GM18505 (cell line): ENCODE measurements at regions not wholly inside any gene's neighbourhood (a gene's known extent, or its start where the extent isn't known, plus 50 kb on each side); places are given as distances from the start of the nearest gene placed in this dataset.

Source experiments
- ATAC-seq: cut with Tn5 transposase; IDR thresholded peaks from one replicate; pipeline ENCODE4 v1.9.1; 2021; ENCODE audit not compliant: unreplicated experiment
- POLR2A ChIP-seq: IDR thresholded peaks from 4 replicates; pipeline ENCODE4 v1.6.1; 2011; ENCODE audit warnings: borderline replicate concordance; ENCODE audit not compliant: insufficient read depth, insufficient read length; ENCODE audit errors: extremely low read depth

- no peak for ATAC-seq
- TF ChIP-seq POLR2A = no peak
These were observed 498.7 kb downstream of the SUCLG1 start for GRCh38 chr2:83960371-83960770.

- TF ChIP-seq POLR2A = no peak
- no peak for ATAC-seq
These were observed 499.8 kb downstream of the SUCLG1 start for GRCh38 chr2:83959266-83959665.

- no peak for ATAC-seq
- no peak for TF ChIP-seq POLR2A
These were observed 502.1 kb downstream of the SUCLG1 start for GRCh38 chr2:83956991-83957390.

DNA sequence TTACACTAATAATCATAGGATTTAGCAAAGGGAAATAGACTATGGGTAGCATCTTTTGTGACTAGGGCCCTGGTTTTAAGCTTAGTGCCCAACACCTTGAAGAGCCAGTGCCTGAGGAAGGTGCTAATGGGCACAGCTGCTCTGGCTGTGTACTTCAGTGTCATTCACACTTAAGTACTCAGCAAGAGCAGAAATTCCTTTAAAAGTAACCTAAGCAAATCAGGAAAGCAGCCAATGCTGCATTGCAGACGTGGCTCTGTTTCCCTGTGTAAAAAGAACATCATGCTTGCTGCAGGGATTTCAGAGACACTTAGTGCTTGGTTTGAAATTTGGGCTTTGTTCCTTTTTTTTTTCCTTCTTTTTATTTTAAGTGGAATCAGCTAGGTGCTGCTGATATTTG is 505.4 kb downstream of the SUCLG1 start:
- ATAC-seq = no peak
- TF ChIP-seq POLR2A = no peak

GRCh38 chr2:83951378-83951947 is 507.6 kb downstream of the SUCLG1 start:
- no peak for TF ChIP-seq POLR2A

GRCh38 chr2:83949361-83949760 is 509.7 kb downstream of the SUCLG1 start:
- ATAC-seq = no peak
- no peak for TF ChIP-seq POLR2A

More at GRCh38 chr2:83951378-83951947, 507.6 kb downstream of the SUCLG1 start:
- ATAC-seq = no peak

DNA sequence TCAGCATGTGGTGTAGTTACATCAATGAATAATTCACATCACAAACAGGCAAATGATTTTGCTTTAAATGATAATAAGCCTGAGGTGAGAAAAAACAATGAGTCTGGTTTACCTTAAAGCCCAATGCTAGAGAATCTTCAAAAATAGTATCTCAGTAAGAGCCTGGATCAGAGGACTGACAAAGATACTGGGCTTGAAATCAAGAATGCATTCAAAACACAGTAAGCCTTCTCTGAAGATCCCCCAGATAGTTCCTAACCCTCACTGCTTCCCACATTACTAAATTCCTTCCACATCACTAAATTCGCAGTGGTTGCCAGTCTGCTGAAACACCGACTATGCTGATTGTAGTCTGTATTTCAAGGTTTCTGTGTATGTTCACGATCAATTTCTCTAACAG is 514.9 kb downstream of the SUCLG1 start:
- no peak for ATAC-seq
- no peak for TF ChIP-seq POLR2A

- no peak for TF ChIP-seq POLR2A
- ATAC-seq = no peak
These were observed 515.8 kb downstream of the SUCLG1 start for GRCh38 chr2:83943265-83943664.

GRCh38 chr2:83941886-83942285 is 517.2 kb downstream of the SUCLG1 start:
- no peak for TF ChIP-seq POLR2A
- no peak for ATAC-seq

GRCh38 chr2:83933749-83934148 is 525.3 kb downstream of the SUCLG1 start:
- TF ChIP-seq POLR2A = no peak

GRCh38 chr2:83923531-83923930 is 535.5 kb downstream of the SUCLG1 start:
- ATAC-seq = no peak
- no peak for TF ChIP-seq POLR2A

More at GRCh38 chr2:83933749-83934148, 525.3 kb downstream of the SUCLG1 start:
- ATAC-seq = no peak

DNA sequence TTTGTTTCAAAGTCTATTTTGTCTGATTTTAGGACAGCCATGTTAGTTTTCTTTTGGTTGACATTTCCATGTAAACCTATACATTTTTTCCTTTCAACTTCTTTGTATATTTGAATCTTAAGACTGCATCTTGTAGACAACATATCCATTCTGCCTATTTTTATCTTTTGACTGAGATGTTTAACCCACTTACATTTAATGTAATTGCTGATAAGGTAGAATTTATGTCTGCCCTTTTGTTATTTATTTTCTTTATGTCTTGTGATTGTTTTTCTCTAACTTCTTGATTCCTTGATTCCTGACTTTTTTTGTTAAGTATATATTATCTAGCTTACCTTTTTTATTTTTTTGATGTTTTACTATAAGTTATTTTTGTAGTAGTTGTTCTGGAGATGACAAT is 542.5 kb downstream of the SUCLG1 start:
- no peak for TF ChIP-seq POLR2A
- ATAC-seq = no peak

- TF ChIP-seq POLR2A = no peak
- ATAC-seq = no peak
These were observed 543.7 kb downstream of the SUCLG1 start for GRCh38 chr2:83915381-83915780.

- no peak for ATAC-seq
- no peak for TF ChIP-seq POLR2A
These were observed 550.3 kb downstream of the SUCLG1 start for GRCh38 chr2:83908750-83909149.

DNA sequence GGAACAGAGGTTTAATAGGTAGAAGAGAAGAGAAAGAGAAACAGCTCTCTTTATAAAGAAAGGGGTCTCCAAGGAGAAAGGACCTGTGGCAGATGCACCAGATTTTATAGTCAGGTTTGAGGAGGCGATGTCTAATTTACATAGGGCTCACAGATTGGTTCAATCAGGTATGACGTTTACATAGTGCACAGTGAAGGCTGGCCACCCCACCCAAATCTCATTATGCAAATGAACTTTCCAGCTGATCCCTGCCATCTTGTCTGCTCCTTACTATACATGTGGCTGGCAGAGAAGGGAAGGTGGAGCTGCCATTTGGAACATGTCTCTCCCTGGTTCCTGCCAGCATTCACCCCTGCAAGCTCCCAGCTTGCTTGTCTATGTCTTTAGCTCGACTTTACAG is 557.8 kb downstream of the SUCLG1 start:
- ATAC-seq = no peak
- TF ChIP-seq POLR2A = no peak
